ENCODE measurements at regions not wholly inside any gene's neighbourhood (a gene's known extent, or its start where the extent isn't known, plus 50 kb on each side); places are given as distances from the start of the nearest gene placed in this dataset.
"Not testable (repeated sequence)": the region's sequence is repeated elsewhere in the genome, so short reads cannot be mapped to it uniquely, and the experiment has no call there.

DNA sequence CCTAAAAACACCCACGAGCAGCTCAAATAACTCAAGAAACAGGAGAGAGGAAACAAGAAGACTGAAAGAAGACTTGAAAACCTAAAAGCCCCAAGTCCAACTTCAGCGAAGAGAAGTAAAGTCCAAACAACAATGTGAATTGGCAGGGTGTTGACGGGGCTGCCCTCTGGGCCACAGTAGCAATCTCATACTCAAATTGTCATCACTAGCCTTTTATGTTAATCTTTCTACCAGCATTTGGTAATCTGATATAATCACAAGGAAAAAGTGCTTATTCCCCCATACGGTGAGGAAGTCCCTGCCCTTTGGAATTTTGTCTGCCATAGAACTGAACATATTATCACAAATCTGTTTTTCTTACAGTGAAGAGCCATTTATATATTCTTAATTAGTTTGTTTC, 51.5 kb upstream of the IFNE start:
- DNase-seq: no peak

DNA sequence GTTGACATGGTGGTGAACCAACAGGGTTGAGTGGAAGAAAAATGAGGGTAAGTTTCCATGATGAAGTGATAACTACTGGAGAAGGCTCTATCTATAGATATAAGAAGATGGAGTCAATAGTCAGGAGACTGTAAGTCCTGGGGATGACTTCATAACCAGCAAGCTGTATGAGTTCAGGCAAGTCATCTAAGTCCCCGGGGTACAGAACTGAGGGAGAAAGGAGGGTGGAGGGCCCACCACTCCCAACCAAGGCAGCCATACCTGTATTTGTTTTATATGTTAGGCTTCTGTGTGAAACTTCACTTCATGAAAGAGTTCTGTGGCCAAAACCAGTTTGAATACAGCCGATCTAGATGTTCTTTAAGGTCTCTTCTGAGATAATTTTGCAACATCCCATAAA, 53.3 kb upstream of the IFNE start:
- no peak for DNase-seq

DNA sequence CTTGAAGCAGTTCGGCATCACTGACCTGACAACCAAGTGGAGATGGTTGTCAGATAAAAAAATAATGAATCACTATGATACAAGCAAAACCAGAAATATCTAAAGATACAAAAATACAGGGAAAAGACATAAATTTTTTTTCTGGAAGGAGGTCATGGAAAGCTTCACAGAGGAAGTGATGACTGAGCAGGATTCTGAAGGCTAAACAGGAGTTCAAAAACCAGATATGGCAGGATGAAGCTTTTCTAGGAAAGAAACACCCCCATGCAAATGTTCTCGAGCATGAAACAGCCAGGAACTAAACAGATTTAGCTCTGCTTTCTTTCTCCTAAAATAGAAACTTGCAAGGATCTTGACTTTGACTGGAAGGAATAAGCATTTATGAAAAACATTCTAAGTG, 60.7 kb upstream of the IFNE start:
- DNase-seq: no peak

DNA sequence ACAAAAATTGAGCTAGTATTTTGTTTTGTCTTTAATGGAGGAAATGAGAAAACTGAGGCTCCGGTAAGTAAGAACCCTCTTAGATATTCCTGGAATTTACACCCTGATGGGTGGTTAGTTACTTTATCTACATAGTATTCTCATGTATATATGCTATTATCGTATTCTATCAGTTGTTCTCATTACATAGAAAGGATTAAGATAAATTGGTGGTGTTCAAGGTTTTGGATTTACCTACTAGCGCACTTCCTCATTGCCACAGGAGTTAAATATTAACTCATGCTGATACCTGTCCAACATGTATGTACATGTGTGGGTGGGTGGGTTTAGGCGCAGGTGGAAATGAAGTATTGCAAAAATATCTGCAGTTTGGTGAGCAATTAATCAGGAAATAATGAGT, 61.1 kb upstream of the IFNE start:
- no peak for DNase-seq

DNA sequence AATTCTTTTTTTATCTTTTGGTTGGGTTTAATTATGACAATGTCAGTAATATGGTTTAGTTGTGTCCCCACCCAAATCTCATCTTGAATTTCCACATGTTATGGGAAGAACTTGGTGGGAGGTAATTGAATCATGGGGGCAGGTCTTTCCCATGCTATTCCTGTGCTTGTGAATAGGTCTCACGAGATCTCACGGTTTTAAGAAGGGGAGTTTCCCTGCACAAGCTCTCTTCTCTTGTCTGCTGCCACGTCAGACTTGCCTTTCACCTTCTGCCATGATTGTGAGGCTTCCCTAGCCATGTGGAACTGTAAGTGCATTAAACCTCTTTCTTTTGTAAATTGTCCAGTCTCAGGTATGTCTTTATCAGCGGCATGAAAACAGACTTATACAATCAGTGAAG, 61.7 kb upstream of the IFNE start:
- not testable (repeated sequence) for DNase-seq

DNA sequence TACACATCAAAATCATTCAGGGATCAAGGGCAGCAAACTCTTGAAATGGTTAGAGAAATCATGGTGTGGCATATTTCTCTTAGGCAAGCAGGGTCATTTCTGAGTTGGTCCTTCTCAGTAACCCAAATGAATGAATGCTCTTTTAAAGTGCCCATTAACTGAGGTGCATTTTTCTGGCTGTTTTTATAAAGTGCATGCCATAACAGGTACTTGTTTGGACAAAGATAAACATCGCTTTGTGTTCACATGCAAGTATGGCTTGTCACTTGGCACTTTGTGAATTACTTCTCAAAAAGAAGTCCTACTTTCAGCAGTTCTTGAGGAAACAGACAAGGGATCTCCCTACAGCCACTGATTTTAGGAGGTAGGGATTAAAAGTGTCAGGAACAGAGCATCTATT, 64.8 kb upstream of the IFNE start:
- no peak for DNase-seq

- no peak for DNase-seq
Measured at GRCh38 chr9:21549251-21549765, 67.2 kb upstream of the IFNE start.

DNA sequence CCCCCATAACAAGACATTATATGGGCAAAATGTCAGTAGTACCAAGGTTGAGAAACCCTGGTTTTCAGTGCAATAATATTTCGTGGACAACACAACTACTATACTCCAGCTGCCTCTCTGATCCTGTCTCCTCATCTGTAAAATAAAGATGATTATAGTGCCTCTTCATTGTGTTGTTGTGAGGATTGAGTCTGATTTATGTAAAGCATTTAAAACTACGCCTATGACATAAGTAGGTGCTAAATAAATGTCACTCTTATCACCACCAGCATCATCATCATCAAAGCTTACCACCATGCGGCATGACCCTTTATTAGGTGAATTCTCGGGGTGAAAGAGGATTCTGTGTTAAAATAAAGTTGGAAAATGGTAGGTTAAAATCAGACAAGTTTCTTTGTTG, 67.8 kb upstream of the IFNE start:
- no peak for DNase-seq

DNA sequence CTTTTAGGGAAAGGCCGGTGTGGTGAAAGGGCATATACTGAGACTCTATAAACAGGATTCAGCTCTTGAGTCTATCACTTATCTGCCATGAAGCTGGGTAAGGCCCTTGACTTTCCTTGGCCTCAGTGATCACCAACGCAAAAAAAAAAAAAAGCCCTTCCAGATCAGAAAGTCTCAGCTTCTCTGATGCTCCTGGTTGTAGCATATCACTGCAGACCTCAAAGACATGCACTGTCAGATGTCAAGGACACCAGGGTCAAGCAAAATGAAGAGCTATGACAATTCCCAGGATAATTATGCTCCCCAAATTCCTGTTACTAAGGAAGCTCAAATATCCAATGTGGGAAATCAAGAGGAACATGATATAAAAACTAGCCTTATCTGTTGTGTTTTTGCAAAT, 68.3 kb upstream of the IFNE start:
- DNase-seq: no peak

DNA sequence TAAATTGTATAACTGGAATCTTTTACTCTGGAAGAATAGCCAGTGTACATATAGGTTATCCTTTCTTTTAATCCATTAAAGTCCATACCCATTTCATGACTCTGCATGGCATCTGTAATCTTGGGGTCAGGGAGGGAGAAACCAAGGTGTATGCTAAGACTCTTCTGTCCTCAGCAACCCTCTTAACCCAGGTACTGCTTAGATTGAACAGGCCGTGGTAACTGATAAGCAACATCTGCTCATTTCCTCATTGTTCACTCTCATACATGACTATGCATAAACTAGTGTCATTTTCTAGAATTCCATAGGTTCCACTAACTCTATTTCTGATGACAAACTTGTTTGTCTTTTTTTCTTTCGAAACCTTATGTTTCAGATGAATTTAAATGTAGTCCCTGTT, 69.3 kb upstream of the IFNE start:
- no peak for DNase-seq

DNA sequence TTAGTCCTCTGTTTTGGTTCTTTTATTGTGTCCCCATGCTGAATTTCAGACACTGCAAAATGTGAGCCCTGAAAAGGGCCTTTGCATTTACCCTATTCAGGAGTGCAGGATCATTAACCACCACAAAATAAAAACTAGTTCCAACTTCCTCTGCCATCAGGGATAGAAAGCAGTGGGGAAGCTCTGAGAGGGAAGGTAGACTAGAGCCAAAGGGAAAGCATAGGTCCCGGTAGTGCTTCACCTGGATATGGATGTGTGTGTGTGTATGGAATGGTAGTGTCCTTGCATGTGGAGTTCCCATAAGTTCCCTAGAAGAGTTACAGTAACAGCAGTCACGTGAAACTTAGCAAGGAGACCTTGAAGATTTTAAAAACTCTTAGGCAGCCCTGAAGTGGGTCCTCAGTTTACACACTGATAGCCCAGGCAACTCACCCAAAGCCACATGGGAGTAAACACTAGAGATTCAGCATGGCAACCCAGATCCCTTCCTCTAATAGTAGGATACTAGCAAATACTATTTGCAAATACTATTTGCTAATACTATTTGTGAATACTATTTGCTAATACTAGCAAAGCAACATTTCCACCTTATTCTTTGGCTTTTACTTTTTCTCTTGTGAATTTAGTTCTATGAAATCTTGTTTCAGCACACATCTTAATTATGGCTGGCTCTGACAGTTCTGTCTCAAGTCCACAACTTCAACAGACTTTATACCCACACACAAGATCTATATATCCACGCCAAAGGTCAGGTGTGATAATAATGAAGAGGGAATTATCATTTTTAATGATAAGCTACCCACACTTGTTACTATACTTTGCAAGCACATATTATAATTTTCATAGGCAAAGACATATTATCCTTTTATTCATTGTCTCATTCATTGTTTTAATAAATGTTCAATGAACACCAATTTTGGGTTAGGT, 70.4 kb upstream of the IFNE start:
- DNase-seq: no peak

DNA sequence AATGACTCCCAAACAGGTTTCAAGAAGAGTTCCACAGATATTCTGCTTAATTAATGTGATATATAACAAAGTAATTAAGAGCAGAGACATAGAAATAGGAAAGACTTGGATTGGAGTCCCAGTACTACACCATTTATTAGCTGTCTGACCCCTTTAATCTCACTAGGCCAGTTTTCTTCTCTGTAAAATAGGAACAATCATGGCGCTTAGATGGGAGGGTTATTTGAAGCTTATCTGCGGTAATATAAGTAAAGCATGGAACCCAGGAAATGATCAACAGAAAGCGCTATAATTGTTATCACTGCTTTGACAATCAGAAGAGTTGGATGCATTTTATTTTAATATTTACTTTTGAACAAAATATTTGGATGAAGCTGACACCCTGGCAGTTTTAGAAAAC, 71.3 kb upstream of the IFNE start:
- no peak for DNase-seq

GRCh38 chr9:21554813-21555212, 72.7 kb upstream of the IFNE start:
- DNase-seq: no peak

- DNase-seq: no peak
Measured at GRCh38 chr9:21555911-21556310, 73.8 kb upstream of the IFNE start.

DNA sequence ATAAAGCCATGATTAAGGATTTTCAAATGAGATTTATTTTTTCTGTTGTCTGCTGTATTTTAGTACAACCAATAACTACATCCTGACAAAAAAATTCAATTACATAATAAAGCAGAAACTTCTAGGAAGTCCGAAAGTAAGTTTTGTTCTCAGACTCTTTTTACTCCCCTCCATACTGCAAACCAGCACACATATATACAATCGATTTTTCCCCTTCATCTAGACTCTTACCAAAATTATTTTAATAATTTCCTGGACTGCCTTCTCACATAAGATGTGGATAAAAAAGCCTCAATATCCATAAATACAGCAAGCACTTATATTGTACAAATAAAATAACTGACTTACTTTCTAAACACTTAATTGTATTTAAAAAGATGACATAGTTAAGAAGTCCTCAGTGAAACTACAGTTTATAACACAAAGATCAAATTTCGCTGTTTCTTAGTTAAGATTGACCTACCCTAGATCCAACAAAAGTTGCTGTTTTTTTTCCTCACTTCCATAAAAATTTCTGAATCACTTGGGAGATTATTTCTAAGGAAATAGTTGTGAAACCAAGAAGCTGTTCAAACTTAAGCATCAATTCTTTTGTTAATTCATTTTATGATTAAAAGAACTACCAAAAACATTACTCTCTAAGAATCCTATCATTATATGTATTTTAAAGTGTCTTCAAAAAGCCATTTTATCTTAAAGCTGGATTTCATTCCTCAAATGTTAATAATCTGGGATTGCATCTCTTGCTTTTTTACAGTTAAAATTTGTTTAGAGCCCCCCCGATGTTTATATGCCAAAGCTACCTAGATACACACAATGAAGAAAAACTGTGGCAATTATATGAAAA, 74.7 kb upstream of the IFNE start:
- DNase-seq: no peak

DNA sequence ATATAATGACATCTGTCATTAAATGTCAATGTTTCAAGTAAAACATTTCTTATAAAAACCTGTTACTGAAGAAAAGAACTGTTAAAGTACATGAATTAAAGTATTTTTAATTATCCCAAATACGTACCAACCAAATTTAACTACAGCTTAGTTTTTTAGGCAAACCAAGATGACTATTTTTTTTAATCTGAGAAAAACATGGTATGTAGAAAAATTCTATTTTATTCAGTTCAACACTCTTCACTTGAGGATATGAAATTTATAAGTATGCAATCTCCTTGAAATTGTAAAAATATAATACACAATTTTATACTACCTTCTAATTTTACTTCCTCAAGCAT, 75.3 kb upstream of the IFNE start:
- no peak for DNase-seq

GRCh38 chr9:21558079-21558478, 76.0 kb upstream of the IFNE start:
- no peak for DNase-seq

- DNase-seq: peak; percentile 67
Measured at GRCh38 chr9:21558615-21559401, 76.7 kb upstream of the IFNE start.

GRCh38 chr9:21559402-21560280, 77.5 kb upstream of the IFNE start:
- peak; percentile 73 for DNase-seq

DNA sequence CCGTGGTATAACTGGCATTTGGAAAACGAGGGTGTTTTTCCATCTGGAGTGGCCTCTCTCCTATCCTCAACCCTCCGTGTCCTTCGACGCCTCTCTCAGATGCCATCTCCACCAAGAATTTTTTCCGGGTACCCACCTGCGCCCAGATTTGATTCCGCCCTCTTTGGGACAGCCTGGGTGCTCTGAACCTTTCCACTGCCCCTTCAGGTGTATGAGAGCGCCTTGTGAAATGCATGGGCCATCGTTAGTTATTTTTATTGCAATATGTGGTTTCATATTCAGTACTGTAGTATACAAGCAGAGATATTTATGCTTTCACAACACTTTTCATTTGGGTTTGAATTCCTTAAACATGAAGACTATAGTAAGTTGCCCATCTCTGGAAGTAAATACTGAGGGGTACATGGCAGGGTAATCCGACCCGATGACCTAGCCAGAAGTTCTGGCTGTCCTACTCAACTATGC, 78.2 kb upstream of the IFNE start:
- DNase-seq: no peak

DNA sequence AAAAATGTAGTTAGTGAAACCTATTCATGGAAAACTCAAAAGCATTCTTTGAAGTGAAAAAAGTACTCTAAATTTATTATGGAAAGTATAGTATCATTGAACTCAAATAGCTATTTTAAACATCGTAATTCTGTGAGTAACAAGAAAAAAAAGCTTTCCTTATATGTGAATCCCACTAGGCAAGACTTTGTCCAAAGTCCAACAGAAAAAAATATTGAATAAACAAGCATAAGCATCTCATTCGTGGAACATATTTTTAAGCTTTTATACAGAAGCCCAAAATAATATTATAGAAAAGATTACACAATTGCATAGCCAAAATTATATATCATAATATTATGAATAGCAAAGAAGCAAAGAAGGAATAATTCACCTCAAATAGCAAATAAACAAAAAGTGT, 79.4 kb upstream of the IFNE start:
- DNase-seq: no peak

GRCh38 chr9:21564175-21564574, 82.1 kb upstream of the IFNE start:
- no peak for DNase-seq

Data from retina (tissue), 1 donor.